PC-3 (cell line): ENCODE measurements at regions not wholly inside any gene's neighbourhood (a gene's known extent, or its start where the extent isn't known, plus 50 kb on each side); places are given as distances from the start of the nearest gene placed in this dataset.

Experiments
- CTCF ChIP-seq: fragments of 300-600 bp; sonication (generic); conservative IDR thresholded peaks from 2 replicates; pipeline ENCODE4 v1.5.1; 2017; ENCODE audit warnings: antibody characterized with exemption, low read depth, mild to moderate bottlenecking, low read length
- EZH2 ChIP-seq: fragments of 300-600 bp; sonication (generic); IDR thresholded peaks from one replicate; pipeline ENCODE4 v1.6.1; 2017; ENCODE audit warnings: antibody characterized with exemption, mild to moderate bottlenecking, low read length; ENCODE audit not compliant: unreplicated experiment
- EZH2phosphoT487 ChIP-seq: fragments of 300-600 bp; sonication (generic); IDR thresholded peaks from 2 replicates; pipeline ENCODE4 v1.6.1; 2018; ENCODE audit warnings: mild to moderate bottlenecking, antibody characterized with exemption, low read length, borderline replicate concordance

- TF ChIP-seq CTCF (no peak), EZH2 (no peak), EZH2phosphoT487 (no peak)
These were observed 679.3 kb upstream of the CCDC179 start for GRCh38 chr11:23539556-23539955.
